ENCODE measurements at regions not wholly inside any gene's neighbourhood (a gene's known extent, or its start where the extent isn't known, plus 50 kb on each side); places are given as distances from the start of the nearest gene placed in this dataset.

DNA sequence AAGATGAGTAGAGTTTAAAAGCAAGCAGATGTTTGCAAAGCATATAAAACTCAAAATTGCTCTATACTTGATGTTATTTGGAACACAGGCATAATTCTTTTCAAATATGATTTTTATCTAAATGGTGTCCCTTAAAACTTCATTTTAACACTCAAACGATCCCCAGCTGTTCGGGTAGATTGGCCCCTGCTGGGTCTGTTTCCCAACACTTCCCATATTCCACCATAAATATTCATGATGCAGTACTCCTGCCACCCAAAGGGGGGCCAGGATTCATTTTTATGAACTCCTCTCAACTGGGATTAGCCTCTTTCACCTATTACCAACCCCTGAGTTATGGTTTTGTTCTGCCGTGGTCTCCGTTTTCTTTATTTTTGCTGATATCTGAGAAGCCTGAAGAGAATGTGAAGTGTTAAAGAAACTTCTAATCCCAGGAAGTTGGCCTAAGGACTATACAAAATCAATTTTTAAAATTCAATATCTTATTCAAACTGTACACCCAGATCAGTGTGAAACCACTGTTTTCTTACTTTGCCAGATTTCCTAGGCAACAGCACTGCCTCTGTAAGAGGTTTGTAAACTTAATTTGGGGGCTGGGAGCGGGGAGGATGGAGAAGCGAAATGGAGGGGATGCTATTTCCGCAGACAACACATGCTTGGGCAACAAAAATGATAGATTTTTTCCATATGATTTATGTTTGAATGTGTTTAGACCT lies 384.1 kb downstream of the DMRT2 start:
- ATAC-seq: no peak
- Mint-ChIP-seq H3K9me3 (no peaks in the 10 kb centered on the region), H3K4me1 (no peaks in the 10 kb centered on the region), H3K27me3 (no peaks in the 10 kb centered on the region), H3K4me3 (no peak overlapping the region), H3K36me3 (no peaks in the 10 kb centered on the region), H3K27ac (no peak overlapping the region)

- Mint-ChIP-seq H3K4me1 (no peaks in the 10 kb centered on the region), H3K27ac (no peak overlapping the region), H3K27me3 (no peaks in the 10 kb centered on the region), H3K9me3 (no peaks in the 10 kb centered on the region), H3K36me3 (no peaks in the 10 kb centered on the region), H3K4me3 (no peak overlapping the region)
- ATAC-seq: no peak
These were observed 384.7 kb downstream of the DMRT2 start for GRCh38 chr9:1434811-1435210.

GRCh38 chr9:1440256-1440655 lies 390.1 kb downstream of the DMRT2 start:
- Mint-ChIP-seq H3K9me3 (no peaks in the 10 kb centered on the region), H3K4me3 (no peak overlapping the region), H3K36me3 (no peaks in the 10 kb centered on the region), H3K4me1 (no peaks in the 10 kb centered on the region), H3K27me3 (no peaks in the 10 kb centered on the region), H3K27ac (no peak overlapping the region)
- ATAC-seq: no peak

- Mint-ChIP-seq H3K4me3 (no peak overlapping the region), H3K4me1 (no peaks in the 10 kb centered on the region), H3K36me3 (no peaks in the 10 kb centered on the region), H3K27ac (no peak overlapping the region), H3K9me3 (no peaks in the 10 kb centered on the region), H3K27me3 (no peaks in the 10 kb centered on the region)
- ATAC-seq: no peak
These were observed 391.9 kb downstream of the DMRT2 start for GRCh38 chr9:1442105-1442504.

- Mint-ChIP-seq H3K4me3 (no peak overlapping the region), H3K4me1 (no peaks in the 10 kb centered on the region), H3K9me3 (no peaks in the 10 kb centered on the region), H3K36me3 (no peaks in the 10 kb centered on the region), H3K27ac (no peak overlapping the region), H3K27me3 (no peaks in the 10 kb centered on the region)
- ATAC-seq: no peak
These were observed 393.3 kb downstream of the DMRT2 start for GRCh38 chr9:1443450-1443849.

DNA sequence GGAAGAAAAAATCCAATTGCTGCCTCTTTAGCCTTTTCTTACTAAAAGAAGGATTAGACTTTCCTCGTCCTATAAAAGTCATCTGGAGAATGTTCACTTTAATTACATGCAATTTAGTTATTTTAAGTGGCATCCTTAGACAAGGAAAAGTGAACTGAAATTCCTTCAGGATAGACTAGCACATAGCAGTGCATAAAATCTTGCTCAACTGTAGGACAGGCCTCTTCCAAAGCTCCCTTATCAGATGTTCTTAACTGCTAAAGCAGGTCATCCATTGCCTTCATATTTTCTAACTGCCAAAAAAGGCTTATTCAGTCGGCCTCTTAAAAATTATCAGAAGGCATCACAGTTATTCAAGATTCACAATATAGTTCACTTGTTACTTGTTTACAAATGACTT lies 396.5 kb downstream of the DMRT2 start:
- no peaks in the 10 kb centered on the region for H3K36me3 Mint-ChIP-seq

GRCh38 chr9:1453636-1454035 lies 403.5 kb downstream of the DMRT2 start:
- Mint-ChIP-seq H3K27ac (no peak overlapping the region), H3K27me3 (peaks cover 10% of the 10 kb centered on the region), H3K4me3 (no peak overlapping the region), H3K36me3 (no peaks in the 10 kb centered on the region), H3K9me3 (no peaks in the 10 kb centered on the region), H3K4me1 (no peaks in the 10 kb centered on the region)
- no peak for ATAC-seq

More for the DNA sequence above, 396.5 kb downstream of the DMRT2 start:
- H3K27me3 Mint-ChIP-seq: no peaks in the 10 kb centered on the region
- H3K4me3 Mint-ChIP-seq: no peak overlapping the region
- H3K27ac Mint-ChIP-seq: no peak overlapping the region
- H3K9me3 Mint-ChIP-seq: no peaks in the 10 kb centered on the region
- no peak for ATAC-seq
- no peaks in the 10 kb centered on the region for H3K4me1 Mint-ChIP-seq

- no peak for ATAC-seq
- Mint-ChIP-seq H3K4me1 (no peaks in the 10 kb centered on the region), H3K36me3 (no peaks in the 10 kb centered on the region), H3K4me3 (no peak overlapping the region), H3K9me3 (no peaks in the 10 kb centered on the region), H3K27me3 (peaks cover 10% of the 10 kb centered on the region), H3K27ac (no peak overlapping the region)
These were observed 404.1 kb downstream of the DMRT2 start for GRCh38 chr9:1454211-1454610.

DNA sequence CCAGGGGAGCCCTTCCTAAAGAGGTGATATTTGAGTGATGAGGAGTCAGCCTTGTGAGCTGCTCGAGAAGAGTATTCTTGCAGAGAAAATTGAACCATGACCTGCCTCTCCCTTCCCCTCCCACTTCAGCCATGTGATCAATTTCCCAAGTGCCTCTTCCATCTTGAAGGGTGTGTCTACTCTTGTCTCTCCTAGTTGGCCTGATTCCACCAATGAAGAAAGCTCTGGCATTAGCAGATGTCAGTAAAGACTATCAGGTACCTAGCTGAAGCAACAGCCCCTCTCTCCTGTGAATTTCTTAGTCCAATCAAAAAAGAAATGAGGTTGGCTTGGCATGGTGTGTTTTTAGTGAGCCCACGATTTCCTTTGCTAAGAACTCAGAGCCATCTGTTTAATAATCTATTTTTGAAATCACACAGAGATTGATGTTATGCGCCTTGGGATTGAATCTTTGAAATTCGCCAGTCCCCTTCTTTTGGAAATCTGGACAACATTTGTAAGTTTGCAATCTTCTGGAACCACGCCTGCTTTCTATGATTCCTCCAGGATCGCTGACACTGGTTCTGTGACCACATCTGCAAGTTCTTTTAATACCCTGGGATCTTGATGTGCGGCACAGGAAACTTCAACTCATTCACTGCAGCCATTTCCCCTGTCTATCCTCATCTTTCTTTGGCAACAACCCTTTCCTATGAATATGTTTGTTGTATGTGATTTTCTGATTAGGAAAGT lies 404.6 kb downstream of the DMRT2 start:
- H3K36me3 Mint-ChIP-seq: no peaks in the 10 kb centered on the region
- H3K4me3 Mint-ChIP-seq: no peak overlapping the region
- H3K27me3 Mint-ChIP-seq: peaks cover 10% of the 10 kb centered on the region
- H3K27ac Mint-ChIP-seq: no peak overlapping the region
- H3K4me1 Mint-ChIP-seq: no peaks in the 10 kb centered on the region
- no peak for ATAC-seq
- H3K9me3 Mint-ChIP-seq: no peaks in the 10 kb centered on the region

DNA sequence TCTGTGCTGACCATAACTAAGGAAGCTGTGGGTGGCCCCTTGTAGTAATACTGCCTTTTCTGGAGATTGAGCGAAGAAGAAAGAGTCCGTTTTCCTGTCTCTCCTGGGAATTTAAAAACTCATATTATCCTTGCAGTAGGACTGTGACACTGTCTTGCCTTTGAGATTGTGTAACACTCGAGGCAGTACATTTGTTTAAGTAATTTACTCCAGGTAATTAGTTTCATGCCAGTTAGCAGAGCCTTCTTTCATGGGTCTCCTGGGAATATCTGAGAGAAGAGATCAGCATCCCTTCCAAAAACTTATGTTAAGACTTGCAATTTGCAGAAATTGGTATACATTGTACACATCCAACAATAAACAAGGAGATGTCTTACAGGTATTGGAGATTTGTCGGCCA lies 405.6 kb downstream of the DMRT2 start:
- H3K27ac Mint-ChIP-seq: no peak overlapping the region
- no peaks in the 10 kb centered on the region for H3K9me3 Mint-ChIP-seq
- H3K4me1 Mint-ChIP-seq: peaks cover 5% of the 10 kb centered on the region
- H3K4me3 Mint-ChIP-seq: no peak overlapping the region
- peaks cover 20% of the 10 kb centered on the region for H3K27me3 Mint-ChIP-seq
- ATAC-seq: no peak
- no peaks in the 10 kb centered on the region for H3K36me3 Mint-ChIP-seq

- no peaks in the 10 kb centered on the region for H3K9me3 Mint-ChIP-seq
- peaks cover 24% of the 10 kb centered on the region for H3K27me3 Mint-ChIP-seq
- H3K4me1 Mint-ChIP-seq: peaks cover 5% of the 10 kb centered on the region
- H3K4me3 Mint-ChIP-seq: no peak overlapping the region
- ATAC-seq: no peak
- no peak overlapping the region for H3K27ac Mint-ChIP-seq
- H3K36me3 Mint-ChIP-seq: no peaks in the 10 kb centered on the region
These were observed 406.3 kb downstream of the DMRT2 start for GRCh38 chr9:1456301-1457024.

- ATAC-seq: no peak
- H3K4me1 Mint-ChIP-seq: peaks cover 5% of the 10 kb centered on the region
- H3K27ac Mint-ChIP-seq: no peak overlapping the region
- H3K36me3 Mint-ChIP-seq: no peaks in the 10 kb centered on the region
- H3K4me3 Mint-ChIP-seq: no peak overlapping the region
- H3K9me3 Mint-ChIP-seq: no peaks in the 10 kb centered on the region
- H3K27me3 Mint-ChIP-seq: peaks cover 24% of the 10 kb centered on the region
These were observed 407.3 kb downstream of the DMRT2 start for GRCh38 chr9:1457460-1457859.

DNA sequence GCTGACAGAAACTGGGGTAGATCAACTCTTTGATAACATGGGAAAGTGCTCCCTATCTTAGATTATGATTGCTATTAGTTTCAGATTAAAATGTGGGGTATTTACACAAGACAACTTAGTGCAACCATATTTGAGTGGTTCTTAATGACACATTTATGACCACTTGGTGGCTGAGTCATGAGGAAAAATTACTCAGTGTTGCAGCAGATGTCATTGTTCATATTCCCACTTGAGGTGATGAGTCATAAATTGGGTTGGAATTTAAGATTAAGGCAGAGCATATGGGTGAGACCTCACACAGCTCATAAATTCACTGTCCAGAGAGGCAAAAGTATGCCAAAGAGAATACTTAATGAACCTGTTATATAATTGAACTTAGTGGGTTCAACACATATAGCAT lies 408.3 kb downstream of the DMRT2 start:
- Mint-ChIP-seq H3K4me1 (peaks cover 5% of the 10 kb centered on the region), H3K36me3 (no peaks in the 10 kb centered on the region), H3K27me3 (peaks cover 24% of the 10 kb centered on the region), H3K27ac (no peak overlapping the region), H3K4me3 (no peak overlapping the region), H3K9me3 (no peaks in the 10 kb centered on the region)
- no peak for ATAC-seq

DNA sequence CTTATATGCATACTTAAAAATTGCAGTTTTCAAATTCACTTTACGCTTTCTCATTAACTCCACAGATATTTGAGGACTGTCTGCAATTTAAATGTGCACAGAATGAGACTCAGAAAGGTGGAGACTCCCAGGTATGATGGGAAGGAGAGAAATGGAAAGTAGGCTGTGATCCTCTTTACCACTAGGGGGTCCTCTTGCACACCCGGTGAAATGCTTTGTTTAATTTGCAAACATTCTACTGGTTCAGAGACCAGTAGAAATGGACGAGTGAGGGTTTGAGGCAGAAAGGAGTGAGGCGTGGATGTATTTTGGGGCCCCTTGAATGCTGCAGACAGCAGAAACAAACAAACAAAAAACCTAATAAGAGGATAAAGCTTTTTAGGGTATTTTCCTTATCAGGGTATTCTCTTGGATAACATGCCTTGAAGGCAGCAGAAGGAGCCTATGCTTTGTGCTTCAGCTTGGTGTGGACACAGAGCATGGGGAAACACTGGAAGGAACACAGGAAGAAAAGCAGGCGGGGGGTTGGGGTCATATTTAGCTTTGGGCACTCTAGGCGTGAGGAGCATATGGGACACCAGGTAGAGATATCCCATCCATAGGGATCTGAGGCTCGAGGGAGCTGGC lies 410.1 kb downstream of the DMRT2 start:
- Mint-ChIP-seq H3K36me3 (no peaks in the 10 kb centered on the region), H3K4me3 (no peak overlapping the region), H3K9me3 (no peaks in the 10 kb centered on the region), H3K27me3 (peaks cover 24% of the 10 kb centered on the region), H3K4me1 (peaks cover 5% of the 10 kb centered on the region), H3K27ac (no peak overlapping the region)
- no peak for ATAC-seq

DNA sequence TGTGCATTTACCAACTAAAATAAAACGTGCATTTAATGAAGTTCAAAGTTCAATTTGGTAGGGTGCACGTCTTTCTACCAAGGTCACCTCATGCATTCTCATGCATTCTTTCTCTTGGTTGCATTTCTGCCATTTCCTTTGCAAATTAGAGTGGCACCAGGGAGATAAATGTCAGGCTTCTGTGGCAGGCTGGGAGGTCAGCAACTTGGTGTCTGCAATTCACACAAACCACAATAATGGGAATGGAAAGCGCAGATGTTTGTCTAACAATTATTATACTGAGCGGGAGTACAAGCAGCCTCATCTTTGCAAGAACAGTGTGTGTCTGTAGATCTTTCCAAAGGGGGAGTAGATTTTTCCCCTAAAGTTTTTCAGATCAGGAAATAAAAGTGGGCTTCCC lies 411.7 kb downstream of the DMRT2 start:
- no peaks in the 10 kb centered on the region for H3K9me3 Mint-ChIP-seq
- peaks cover 18% of the 10 kb centered on the region for H3K27me3 Mint-ChIP-seq
- no peaks in the 10 kb centered on the region for H3K36me3 Mint-ChIP-seq
- no peak for ATAC-seq
- H3K27ac Mint-ChIP-seq: no peak overlapping the region
- H3K4me1 Mint-ChIP-seq: peaks cover 5% of the 10 kb centered on the region
- no peak overlapping the region for H3K4me3 Mint-ChIP-seq
